BJ (cell line): ENCODE measurements at regions not wholly inside any gene's neighbourhood (a gene's known extent, or its start where the extent isn't known, plus 50 kb on each side); places are given as distances from the start of the nearest gene placed in this dataset.

Source experiments
- CTCF ChIA-PET: fragments of 350-600 bp; formaldehyde crosslinking; extraction: SDS; loops from one replicate; lab custom pipeline; 2021; ENCODE audit warnings: antibody characterized with exemption, inconsistent platforms; lab: Yijun Ruan, JAX
- POLR2A ChIA-PET: fragments of 300-600 bp; sonication (Branson Sonifier 250); formaldehyde crosslinking; extraction: SDS; loops from one replicate; lab custom pipeline; 2021; ENCODE audit warnings: antibody characterized with exemption; lab: Charles Lee
- DNase-seq: peaks from one replicate; pipeline ENCODE4 v3.0.0-alpha.2; 2011; ENCODE audit warnings: low read depth
- H3K27me3 ChIP-seq: 2 replicates; pipeline ENCODE4 v1.6.0; 2011; ENCODE audit warnings: low read length; ENCODE audit not compliant: control insufficient read depth, insufficient read depth
- H3K36me3 ChIP-seq: 2 replicates; pipeline ENCODE4 v1.5.1; 2011; ENCODE audit warnings: low read length; ENCODE audit not compliant: control insufficient read depth, insufficient read depth
- H3K4me3 ChIP-seq: 2 replicates; pipeline ENCODE4 v1.5.1; 2011; ENCODE audit warnings: low read depth, mild to moderate bottlenecking, control low read depth, low read length
- TF ChIP-seq, protein P1 (sequence below): IDR thresholded peaks from 2 replicates; pipeline ENCODE4 v1.5.1; 2011; ENCODE audit warnings: low read depth, mild to moderate bottlenecking, control low read depth, inconsistent platforms, low read length, moderate library complexity; ENCODE audit not compliant: insufficient read depth

DNA sequence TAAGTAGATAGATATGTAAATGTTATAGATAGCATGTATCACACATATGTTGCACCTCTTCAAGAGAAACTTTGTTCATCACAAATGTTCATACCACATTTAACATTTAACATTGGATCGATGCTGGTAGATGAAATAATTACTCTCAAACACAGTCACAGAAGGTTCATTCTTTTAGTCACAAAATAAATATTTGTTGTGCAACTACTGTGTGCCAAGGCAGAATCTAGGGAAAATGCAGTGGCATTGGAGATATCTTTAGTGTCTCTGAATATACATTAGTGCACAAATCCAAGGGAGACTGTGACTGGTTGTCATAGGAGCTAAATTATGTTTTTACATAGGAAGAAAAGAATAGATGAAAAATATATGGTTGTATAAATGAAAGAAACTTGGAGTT lies 535.7 kb downstream of the BRINP3 start:
- no peaks in the 10 kb centered on the region for H3K27me3 ChIP-seq
- no peak for DNase-seq
- H3K4me3 ChIP-seq = no peak overlapping the region
- ChIA-PET CTCF (interaction anchor here (0.6 kb wide), 1 partner anchor 14 kb away, joined by 4 read pairs; no protein-coding TSS in a partner anchor), POLR2A (no interaction called here)
- TF ChIP-seq, protein P1, sequence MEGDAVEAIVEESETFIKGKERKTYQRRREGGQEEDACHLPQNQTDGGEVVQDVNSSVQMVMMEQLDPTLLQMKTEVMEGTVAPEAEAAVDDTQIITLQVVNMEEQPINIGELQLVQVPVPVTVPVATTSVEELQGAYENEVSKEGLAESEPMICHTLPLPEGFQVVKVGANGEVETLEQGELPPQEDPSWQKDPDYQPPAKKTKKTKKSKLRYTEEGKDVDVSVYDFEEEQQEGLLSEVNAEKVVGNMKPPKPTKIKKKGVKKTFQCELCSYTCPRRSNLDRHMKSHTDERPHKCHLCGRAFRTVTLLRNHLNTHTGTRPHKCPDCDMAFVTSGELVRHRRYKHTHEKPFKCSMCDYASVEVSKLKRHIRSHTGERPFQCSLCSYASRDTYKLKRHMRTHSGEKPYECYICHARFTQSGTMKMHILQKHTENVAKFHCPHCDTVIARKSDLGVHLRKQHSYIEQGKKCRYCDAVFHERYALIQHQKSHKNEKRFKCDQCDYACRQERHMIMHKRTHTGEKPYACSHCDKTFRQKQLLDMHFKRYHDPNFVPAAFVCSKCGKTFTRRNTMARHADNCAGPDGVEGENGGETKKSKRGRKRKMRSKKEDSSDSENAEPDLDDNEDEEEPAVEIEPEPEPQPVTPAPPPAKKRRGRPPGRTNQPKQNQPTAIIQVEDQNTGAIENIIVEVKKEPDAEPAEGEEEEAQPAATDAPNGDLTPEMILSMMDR = no peak
- H3K36me3 ChIP-seq = no peaks in the 10 kb centered on the region

DNA sequence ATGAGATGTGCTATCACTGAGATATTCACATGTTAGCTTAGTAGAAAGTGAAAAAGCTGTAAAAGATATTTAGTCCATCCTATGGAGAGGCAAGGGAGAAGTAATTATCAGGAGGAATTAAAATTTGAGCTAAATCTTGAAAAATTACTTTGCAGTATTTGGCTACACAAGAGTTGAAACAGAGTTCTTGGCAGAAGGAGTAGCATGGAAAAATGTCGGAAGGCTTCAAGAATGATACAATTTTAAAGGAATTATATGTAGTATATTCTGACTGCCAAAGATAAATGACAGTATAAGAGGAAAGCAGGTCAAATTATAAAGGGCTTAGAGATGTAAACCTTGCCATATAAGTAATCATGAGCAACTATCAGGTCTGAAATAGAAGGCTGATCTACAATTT lies 518.9 kb downstream of the BRINP3 start:
- H3K36me3 ChIP-seq = no peaks in the 10 kb centered on the region
- no peak overlapping the region for H3K4me3 ChIP-seq
- POLR2A ChIA-PET = no interaction called here
- H3K27me3 ChIP-seq = no peaks in the 10 kb centered on the region
- TF ChIP-seq, protein P1 = no peak
- no peak for DNase-seq
- CTCF ChIA-PET = interaction anchor here (1.0 kb wide), 1 partner anchor 12 kb away, joined by 3 read pairs; no protein-coding TSS in a partner anchor

DNA sequence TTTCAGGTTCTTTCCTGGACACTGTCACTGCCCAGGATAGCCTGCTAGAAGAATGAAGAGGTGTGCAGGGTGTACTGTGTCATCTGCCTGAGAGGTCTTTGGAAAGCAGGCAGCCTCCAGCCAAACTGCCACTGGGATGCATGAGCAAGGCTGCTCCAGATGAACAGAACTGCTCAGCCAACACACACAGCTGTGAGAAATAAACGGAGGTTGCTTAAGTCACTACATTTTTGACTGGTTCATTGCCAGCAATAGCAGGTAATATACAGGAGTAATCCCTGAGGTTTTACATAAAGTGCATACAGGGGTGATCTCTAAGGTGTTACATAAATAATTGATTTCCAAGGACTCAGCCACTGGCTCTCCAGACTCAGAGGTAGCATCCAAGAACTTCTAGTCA lies 516.9 kb downstream of the BRINP3 start:
- Histone ChIP-seq H3K36me3 (no peaks in the 10 kb centered on the region), H3K4me3 (no peak overlapping the region), H3K27me3 (no peaks in the 10 kb centered on the region)
- TF ChIP-seq, protein P1 = no peak
- ChIA-PET CTCF (no interaction called here), POLR2A (no interaction called here)
- no peak for DNase-seq

DNA sequence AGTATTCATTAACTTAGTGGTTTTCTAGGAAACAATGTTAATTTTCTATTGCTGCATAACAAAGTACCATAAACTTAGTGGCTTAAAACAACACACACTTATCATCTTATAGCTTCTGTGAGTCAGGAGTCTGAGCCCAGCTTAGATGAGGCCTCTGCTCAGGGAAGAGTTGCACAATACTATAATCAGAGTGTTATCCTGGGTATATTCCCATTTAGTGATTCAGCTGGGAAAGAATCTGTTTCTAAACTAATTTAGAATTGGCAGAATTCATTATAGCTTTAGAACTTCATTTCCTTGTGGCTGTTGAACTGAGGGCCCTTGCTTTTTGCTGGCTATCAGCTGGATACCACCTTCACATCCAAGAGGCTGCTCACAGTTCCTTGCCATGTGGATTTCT lies 515.5 kb downstream of the BRINP3 start:
- CTCF ChIA-PET = no interaction called here
- H3K27me3 ChIP-seq = no peaks in the 10 kb centered on the region

DNA sequence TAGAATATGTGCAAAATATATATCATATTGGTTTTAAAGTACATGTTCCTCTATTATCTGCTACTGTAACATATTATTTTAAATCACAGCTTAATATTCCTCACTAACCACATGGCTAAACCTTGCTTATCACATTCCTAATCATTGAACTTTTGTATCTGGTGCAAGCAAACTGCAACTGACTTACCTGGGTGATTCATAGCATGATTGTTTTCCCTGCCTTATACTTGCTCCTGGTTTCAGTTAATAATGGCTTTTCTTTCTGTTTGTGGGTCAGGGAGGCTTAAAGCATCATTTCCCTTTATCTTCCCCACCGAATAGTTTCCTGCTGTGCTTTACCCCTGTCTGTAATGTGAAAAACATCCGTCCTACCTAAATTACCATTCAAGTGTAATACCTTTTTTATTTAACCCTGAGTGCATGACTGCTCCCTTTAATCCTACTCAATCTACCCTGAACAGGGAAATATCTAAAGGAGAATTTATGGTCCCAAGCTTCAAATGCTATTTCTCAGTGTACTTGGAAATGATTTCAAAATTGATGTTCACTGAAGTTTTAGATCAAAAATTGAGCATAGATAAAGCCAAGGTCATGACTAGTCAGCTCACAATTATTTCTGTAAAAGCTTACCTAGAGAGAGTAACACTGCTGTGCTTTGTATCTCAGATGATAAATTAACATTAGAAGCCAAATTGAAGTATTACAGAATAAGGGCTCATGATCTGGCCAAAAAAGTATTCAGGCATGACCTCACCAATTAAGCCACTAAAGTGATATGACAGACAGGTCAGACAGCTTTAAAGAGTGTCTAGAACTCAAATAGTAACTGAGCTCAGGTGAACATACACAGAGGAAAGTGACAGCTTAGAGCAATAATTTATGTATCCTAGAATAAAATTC lies 507.1 kb downstream of the BRINP3 start:
- POLR2A ChIA-PET = no interaction called here
- Histone ChIP-seq H3K4me3 (no peak overlapping the region), H3K27me3 (no peaks in the 10 kb centered on the region), H3K36me3 (no peaks in the 10 kb centered on the region)
- CTCF ChIA-PET = interaction anchor here (0.9 kb wide), 1 partner anchor 12 kb away, joined by 3 read pairs; no protein-coding TSS in a partner anchor
- DNase-seq = no peak
- TF ChIP-seq, protein P1 = no peak

More for the DNA sequence above, 515.5 kb downstream of the BRINP3 start:
- TF ChIP-seq, protein P1 = no peak
- H3K36me3 ChIP-seq = no peaks in the 10 kb centered on the region
- DNase-seq = no peak
- POLR2A ChIA-PET = no interaction called here
- H3K4me3 ChIP-seq = no peak overlapping the region
